ENCODE measurements at regions not wholly inside any gene's neighbourhood (a gene's known extent, or its start where the extent isn't known, plus 50 kb on each side); places are given as distances from the start of the nearest gene placed in this dataset.

- Mint-ChIP-seq H3K27ac (ENCODE audit: unreplicated experiment) (no peak overlapping the region), H3K27me3 (ENCODE audit: unreplicated experiment) (no peaks in the 10 kb centered on the region), H3K36me3 (ENCODE audit: low read depth, unreplicated experiment) (no peaks in the 10 kb centered on the region), H3K9me3 (ENCODE audit: unreplicated experiment) (no peaks in the 10 kb centered on the region), H3K4me3 (ENCODE audit: unreplicated experiment) (no peak overlapping the region), H3K4me1 (ENCODE audit: unreplicated experiment) (peaks cover 5% of the 10 kb centered on the region)
- no peak for TF ChIP-seq CTCF (IDR thresholded peaks at IDR 0.05; ENCODE audit: unreplicated experiment)
- DNase-seq (ENCODE audit: low spot score): no peak
Measured at GRCh38 chr3:87805670-87806069, 253.1 kb downstream of the CGGBP1 start.

- peaks cover 8% of the 10 kb centered on the region for H3K4me1 Mint-ChIP-seq (ENCODE audit: unreplicated experiment)
- H3K4me3 Mint-ChIP-seq (ENCODE audit: unreplicated experiment): no peak overlapping the region
- no peak for DNase-seq (ENCODE audit: low spot score)
- no peaks in the 10 kb centered on the region for H3K27me3 Mint-ChIP-seq (ENCODE audit: unreplicated experiment)
- TF ChIP-seq CTCF (IDR thresholded peaks at IDR 0.05; ENCODE audit: unreplicated experiment): no peak
- H3K9me3 Mint-ChIP-seq (ENCODE audit: unreplicated experiment): no peaks in the 10 kb centered on the region
- no peaks in the 10 kb centered on the region for H3K36me3 Mint-ChIP-seq (ENCODE audit: low read depth, unreplicated experiment)
- H3K27ac Mint-ChIP-seq (ENCODE audit: unreplicated experiment): no peak overlapping the region
Measured at GRCh38 chr3:87801409-87801808, 257.4 kb downstream of the CGGBP1 start.

GRCh38 chr3:87800516-87800915 is 258.3 kb downstream of the CGGBP1 start:
- no peaks in the 10 kb centered on the region for H3K9me3 Mint-ChIP-seq (ENCODE audit: unreplicated experiment)
- H3K4me3 Mint-ChIP-seq (ENCODE audit: unreplicated experiment): no peak overlapping the region
- no peak overlapping the region for H3K27ac Mint-ChIP-seq (ENCODE audit: unreplicated experiment)
- peaks cover 14% of the 10 kb centered on the region for H3K4me1 Mint-ChIP-seq (ENCODE audit: unreplicated experiment)
- no peaks in the 10 kb centered on the region for H3K27me3 Mint-ChIP-seq (ENCODE audit: unreplicated experiment)
- TF ChIP-seq CTCF (IDR thresholded peaks at IDR 0.05; ENCODE audit: unreplicated experiment): no peak
- no peaks in the 10 kb centered on the region for H3K36me3 Mint-ChIP-seq (ENCODE audit: low read depth, unreplicated experiment)
- DNase-seq (ENCODE audit: low spot score): no peak

- no peak for TF ChIP-seq CTCF (IDR thresholded peaks at IDR 0.05; ENCODE audit: unreplicated experiment)
- Mint-ChIP-seq H3K27me3 (ENCODE audit: unreplicated experiment) (peaks cover 1% of the 10 kb centered on the region), H3K9me3 (ENCODE audit: unreplicated experiment) (no peaks in the 10 kb centered on the region), H3K4me3 (ENCODE audit: unreplicated experiment) (no peak overlapping the region), H3K27ac (ENCODE audit: unreplicated experiment) (no peak overlapping the region), H3K36me3 (ENCODE audit: low read depth, unreplicated experiment) (no peaks in the 10 kb centered on the region), H3K4me1 (ENCODE audit: unreplicated experiment) (peaks cover 17% of the 10 kb centered on the region)
- no peak for DNase-seq (ENCODE audit: low spot score)
Measured at GRCh38 chr3:87798567-87798947, 260.2 kb downstream of the CGGBP1 start.

- no peak for DNase-seq (ENCODE audit: low spot score)
- H3K4me1 Mint-ChIP-seq (ENCODE audit: unreplicated experiment): peaks cover 22% of the 10 kb centered on the region
- H3K36me3 Mint-ChIP-seq (ENCODE audit: low read depth, unreplicated experiment): no peaks in the 10 kb centered on the region
- H3K27ac Mint-ChIP-seq (ENCODE audit: unreplicated experiment): no peak overlapping the region
- TF ChIP-seq CTCF (IDR thresholded peaks at IDR 0.05; ENCODE audit: unreplicated experiment): no peak
- peaks cover 1% of the 10 kb centered on the region for H3K27me3 Mint-ChIP-seq (ENCODE audit: unreplicated experiment)
- no peak overlapping the region for H3K4me3 Mint-ChIP-seq (ENCODE audit: unreplicated experiment)
- no peaks in the 10 kb centered on the region for H3K9me3 Mint-ChIP-seq (ENCODE audit: unreplicated experiment)
Measured at GRCh38 chr3:87797872-87798566, 260.8 kb downstream of the CGGBP1 start.

All from endothelial cell (in vitro differentiated cells).